GM12865 (cell line): ENCODE measurements at regions not wholly inside any gene's neighbourhood (a gene's known extent, or its start where the extent isn't known, plus 50 kb on each side); places are given as distances from the start of the nearest gene placed in this dataset.
"Not testable (repeated sequence)": the region's sequence is repeated elsewhere in the genome, so short reads cannot be mapped to it uniquely, and the experiment has no call there.

Source experiments
- DNase-seq: peaks from one replicate; pipeline ENCODE4 v3.0.0; 2010; ENCODE audit warnings: low read depth
- H3K4me3 ChIP-seq: 2 replicates; pipeline ENCODE4 v1.5.1; 2011; ENCODE audit warnings: mild to moderate bottlenecking, low read depth, low read length, control low read depth
- CTCF ChIP-seq: IDR thresholded peaks from 2 replicates; pipeline ENCODE4 v1.5.1; 2011; ENCODE audit warnings: low read length, control low read depth, low read depth, inconsistent platforms; ENCODE audit not compliant: insufficient read depth; ENCODE audit errors: missing control alignments

GRCh38 chr20:50446351-50447101, 63.7 kb upstream of the PTPN1 start:
- no peak overlapping the region for H3K4me3 ChIP-seq
- no peak for TF ChIP-seq CTCF
- no peak for DNase-seq

- no peak overlapping the region for H3K4me3 ChIP-seq
- DNase-seq, result no peak
- TF ChIP-seq CTCF, result no peak
Observed at GRCh38 chr20:50447102-50447804, 62.9 kb upstream of the PTPN1 start.

GRCh38 chr20:50447817-50448216, 62.4 kb upstream of the PTPN1 start:
- no peak for DNase-seq
- no peak for TF ChIP-seq CTCF
- H3K4me3 ChIP-seq, result no peak overlapping the region

- H3K4me3 ChIP-seq, DNase-seq: not testable (repeated sequence)
Observed at GRCh38 chr20:50448625-50449403, 61.4 kb upstream of the PTPN1 start.

- DNase-seq, result peak; percentile 75
- no peak overlapping the region; the same call in 1 of the 2 replicates for H3K4me3 ChIP-seq
- no peak for TF ChIP-seq CTCF
Observed at GRCh38 chr20:50449738-50450492, 60.3 kb upstream of the PTPN1 start.

GRCh38 chr20:50450493-50450826, 59.7 kb upstream of the PTPN1 start:
- DNase-seq, result no peak
- no peak overlapping the region; the same call in 1 of the 2 replicates for H3K4me3 ChIP-seq
- no peak for TF ChIP-seq CTCF
